Vagina (tissue), 2 donors: ENCODE measurements at regions not wholly inside any gene's neighbourhood (a gene's known extent, or its start where the extent isn't known, plus 50 kb on each side); places are given as distances from the start of the nearest gene placed in this dataset.
A peak's percentile ranks its signal among the peaks of the same experiment; 100 is the strongest.

Source experiments
- DNase-seq, 2 donors: peaks; one replicate each; pipeline ENCODE4 v3.0.0-alpha.2; 2017; ENCODE audit errors: extremely low spot score in 2 of 2
- H3K27ac ChIP-seq: fragments of 200-600 bp; sonication (generic); one replicate; pipeline ENCODE4 v1.5.1; 2019
- H3K27me3 ChIP-seq: fragments of 200-600 bp; sonication (generic); one replicate; pipeline ENCODE4 v1.5.1; 2019
- H3K36me3 ChIP-seq, 2 donors: fragments of 200-600 bp; sonication (generic); one replicate each; pipeline ENCODE4 v1.5.1; 2017 to 2019
- H3K4me1 ChIP-seq: fragments of 200-600 bp; sonication (generic); one replicate; pipeline ENCODE4 v1.5.1; 2019
- H3K4me3 ChIP-seq, 2 donors: fragments of 200-600 bp; sonication (generic); 1 replicate in 1 of 2; 2 replicates in 1 of 2; pipeline ENCODE4 v1.5.1; 2016 to 2019
- H3K9me3 ChIP-seq: fragments of 200-600 bp; sonication (generic); one replicate; pipeline ENCODE4 v1.5.1; 2019
- CTCF ChIP-seq, 3 experiments: fragments of 450-650 bp in 2 of 3; fragments of 200-600 bp in 1 of 3; sonication (generic) in 1 of 3; IDR thresholded peaks; one replicate each; pipeline ENCODE4 v1.5.1; 2017 to 2019; ENCODE audit warnings: antibody characterized with exemption in 3 of 3, mild to moderate bottlenecking in 2 of 3, moderate library complexity in 2 of 3
- POLR2A ChIP-seq, 2 donors: fragments of 450-650 bp; IDR thresholded peaks; one replicate each; pipeline ENCODE4 v1.6.1; 2017; ENCODE audit warnings: antibody characterized with exemption in 2 of 2, mild to moderate bottlenecking in 2 of 2, moderate library complexity in 2 of 2
- POLR2AphosphoS5 ChIP-seq, 2 donors: sonication (generic); formaldehyde crosslinking; IDR thresholded peaks; one replicate each; pipeline ENCODE4 v1.9.0; 2017; ENCODE audit warnings: antibody characterized with exemption in 2 of 2, mild to moderate bottlenecking in 2 of 2, low read depth in 1 of 2; ENCODE audit not compliant: insufficient read depth in 1 of 2
- intact Hi-C: fragments of 100-400 bp; cut with DNase I; formaldehyde crosslinking; loops from one replicate; pipeline ENCODE4 v1.15.1; 2023

- peak in 1 of 2 donors; percentile 47 for DNase-seq
- intact Hi-C loops = no loop called here
- no peaks in the 10 kb centered on the region for H3K36me3 ChIP-seq
- no peaks in the 10 kb centered on the region for H3K4me1 ChIP-seq
- no peak for TF ChIP-seq CTCF (IDR thresholded peaks at IDR 0.05)
- no peak for TF ChIP-seq POLR2A (IDR thresholded peaks at IDR 0.05)
- no peak for TF ChIP-seq POLR2AphosphoS5 (IDR thresholded peaks at IDR 0.05; ENCODE audit: insufficient read depth in 1 of 2, low read depth in 1 of 2)
- H3K27me3 ChIP-seq = no peaks in the 10 kb centered on the region
- no peak overlapping the region for H3K4me3 ChIP-seq
- no peaks in the 10 kb centered on the region for H3K9me3 ChIP-seq
- no peak overlapping the region for H3K27ac ChIP-seq
These were observed 109.5 kb downstream of the TENT4A start for GRCh38 chr5:6822556-6823343.

GRCh38 chr5:6823996-6824395 lies 110.8 kb downstream of the TENT4A start:
- intact Hi-C loops = no loop called here
- H3K27ac ChIP-seq = no peak overlapping the region
- no peak overlapping the region for H3K4me3 ChIP-seq
- H3K36me3 ChIP-seq = no peaks in the 10 kb centered on the region
- DNase-seq = peak in 1 of 2 donors; percentile 20
- H3K4me1 ChIP-seq = no peaks in the 10 kb centered on the region
- no peaks in the 10 kb centered on the region for H3K27me3 ChIP-seq
- H3K9me3 ChIP-seq = no peaks in the 10 kb centered on the region
- TF ChIP-seq POLR2A (IDR thresholded peaks at IDR 0.05) (no peak), CTCF (IDR thresholded peaks at IDR 0.05) (no peak), POLR2AphosphoS5 (IDR thresholded peaks at IDR 0.05; ENCODE audit: insufficient read depth in 1 of 2, low read depth in 1 of 2) (no peak)

GRCh38 chr5:6825678-6826244 lies 112.5 kb downstream of the TENT4A start:
- H3K4me3 ChIP-seq = no peak overlapping the region
- TF ChIP-seq CTCF (IDR thresholded peaks at IDR 0.05) = no peak
- no peak for TF ChIP-seq POLR2AphosphoS5 (IDR thresholded peaks at IDR 0.05; ENCODE audit: insufficient read depth in 1 of 2, low read depth in 1 of 2)
- no peak for TF ChIP-seq POLR2A (IDR thresholded peaks at IDR 0.05)
- no peaks in the 10 kb centered on the region for H3K27me3 ChIP-seq
- DNase-seq = no peak
- intact Hi-C loops = no loop called here
- H3K4me1 ChIP-seq = no peaks in the 10 kb centered on the region
- H3K27ac ChIP-seq = no peak overlapping the region
- no peaks in the 10 kb centered on the region for H3K36me3 ChIP-seq
- no peaks in the 10 kb centered on the region for H3K9me3 ChIP-seq

GRCh38 chr5:6826756-6827155 lies 113.5 kb downstream of the TENT4A start:
- intact Hi-C loops = no loop called here
- no peak overlapping the region for H3K4me3 ChIP-seq
- no peak for TF ChIP-seq POLR2AphosphoS5 (IDR thresholded peaks at IDR 0.05; ENCODE audit: insufficient read depth in 1 of 2, low read depth in 1 of 2)
- TF ChIP-seq CTCF (IDR thresholded peaks at IDR 0.05) = no peak
- no peak for TF ChIP-seq POLR2A (IDR thresholded peaks at IDR 0.05)
- no peaks in the 10 kb centered on the region for H3K9me3 ChIP-seq
- no peaks in the 10 kb centered on the region for H3K36me3 ChIP-seq
- H3K4me1 ChIP-seq = no peaks in the 10 kb centered on the region
- no peaks in the 10 kb centered on the region for H3K27me3 ChIP-seq
- no peak overlapping the region for H3K27ac ChIP-seq
- no peak for DNase-seq
